Skeletal muscle satellite cell (primary cell): ENCODE measurements at regions not wholly inside any gene's neighbourhood (a gene's known extent, or its start where the extent isn't known, plus 50 kb on each side); places are given as distances from the start of the nearest gene placed in this dataset.
"Not testable (repeated sequence)": the region's sequence is repeated elsewhere in the genome, so short reads cannot be mapped to it uniquely, and the experiment has no call there.

Experiments
- H3K27me3 ChIP-seq: 2 replicates; pipeline ENCODE4 v1.7.0; 2013; ENCODE audit warnings: low read length; ENCODE audit not compliant: control insufficient read depth, insufficient read depth
- H3K36me3 ChIP-seq: 2 replicates; pipeline ENCODE4 v1.7.0; 2013; ENCODE audit warnings: mild to moderate bottlenecking, control low read depth, low read length; ENCODE audit not compliant: insufficient read depth
- H3K4me1 ChIP-seq: 2 replicates; pipeline ENCODE4 v1.7.0; 2013; ENCODE audit warnings: low read length; ENCODE audit not compliant: control insufficient read depth, insufficient read depth
- H3K4me2 ChIP-seq: 2 replicates; pipeline ENCODE4 v1.7.0; 2013; ENCODE audit warnings: mild to moderate bottlenecking, low read length
- H3K4me3 ChIP-seq: 2 replicates; pipeline ENCODE4 v1.7.0; 2013; ENCODE audit warnings: low read length
- H3K9ac ChIP-seq: 2 replicates; pipeline ENCODE4 v1.7.0; 2013; ENCODE audit warnings: mild to moderate bottlenecking, low read depth, low read length, moderate library complexity
- H3K9me3 ChIP-seq: replicated peaks from 2 replicates; pipeline ENCODE4 v1.7.0; 2013; ENCODE audit warnings: mild to moderate bottlenecking, control low read depth, low read length

- H3K9me3 ChIP-seq, H3K36me3 ChIP-seq, H3K4me2 ChIP-seq, H3K4me3 ChIP-seq, H3K27me3 ChIP-seq, H3K9ac ChIP-seq, H3K4me1 ChIP-seq: not testable (repeated sequence)
These were observed 107.2 kb downstream of the ARL4C start for GRCh38 chr2:234389661-234390060.

GRCh38 chr2:234388591-234388990 lies 108.3 kb downstream of the ARL4C start:
- Histone ChIP-seq H3K4me2 (no peak overlapping the region), H3K9ac (no peak overlapping the region), H3K36me3 (no peaks in the 10 kb centered on the region), H3K4me3 (no peak overlapping the region), H3K27me3 (peaks cover 3% of the 10 kb centered on the region), H3K9me3 (no peaks in the 10 kb centered on the region), H3K4me1 (no peaks in the 10 kb centered on the region)

- no peaks in the 10 kb centered on the region for H3K36me3 ChIP-seq
- H3K4me1 ChIP-seq, result no peaks in the 10 kb centered on the region
- no peak overlapping the region for H3K4me2 ChIP-seq
- H3K27me3 ChIP-seq, result peaks cover 3% of the 10 kb centered on the region
- no peak overlapping the region for H3K9ac ChIP-seq
- H3K4me3 ChIP-seq, result no peak overlapping the region
- no peaks in the 10 kb centered on the region for H3K9me3 ChIP-seq
These were observed 109.9 kb downstream of the ARL4C start for GRCh38 chr2:234386971-234387370.

- no peaks in the 10 kb centered on the region for H3K36me3 ChIP-seq
- H3K27me3 ChIP-seq, result peaks cover 3% of the 10 kb centered on the region
- no peak overlapping the region for H3K9ac ChIP-seq
These were observed 114.8 kb downstream of the ARL4C start for GRCh38 chr2:234382131-234382530.

GRCh38 chr2:234378958-234379357 lies 117.9 kb downstream of the ARL4C start:
- H3K36me3 ChIP-seq, H3K9me3 ChIP-seq, H3K4me2 ChIP-seq, H3K9ac ChIP-seq, H3K27me3 ChIP-seq, H3K4me3 ChIP-seq: not testable (repeated sequence)
- H3K4me1 ChIP-seq, result peaks cover 12% of the 10 kb centered on the region

More at GRCh38 chr2:234382131-234382530, 114.8 kb downstream of the ARL4C start:
- no peaks in the 10 kb centered on the region for H3K9me3 ChIP-seq
- no peak overlapping the region for H3K4me3 ChIP-seq
- peaks cover 12% of the 10 kb centered on the region for H3K4me1 ChIP-seq
- H3K4me2 ChIP-seq, result no peak overlapping the region

GRCh38 chr2:234378440-234378839 lies 118.4 kb downstream of the ARL4C start:
- no peaks in the 10 kb centered on the region for H3K9me3 ChIP-seq
- H3K36me3 ChIP-seq, result no peaks in the 10 kb centered on the region
- no peak overlapping the region for H3K4me3 ChIP-seq
- peak overlapping the region; percentile 36 for H3K9ac ChIP-seq
- H3K4me1 ChIP-seq, result peaks cover 12% of the 10 kb centered on the region
- H3K27me3 ChIP-seq, result peaks cover 6% of the 10 kb centered on the region
- H3K4me2 ChIP-seq, result peak overlapping the region; percentile 29

- no peaks in the 10 kb centered on the region for H3K9me3 ChIP-seq
- no peak overlapping the region for H3K4me3 ChIP-seq
- peaks cover 12% of the 10 kb centered on the region for H3K4me1 ChIP-seq
- H3K27me3 ChIP-seq, result peaks cover 6% of the 10 kb centered on the region
- H3K9ac ChIP-seq, result peak overlapping the region; percentile 44
- H3K36me3 ChIP-seq, result no peaks in the 10 kb centered on the region
- peak overlapping the region; percentile 29 for H3K4me2 ChIP-seq
These were observed 119.0 kb downstream of the ARL4C start for GRCh38 chr2:234377761-234378391.

- peaks cover 6% of the 10 kb centered on the region for H3K27me3 ChIP-seq
- H3K4me1 ChIP-seq, result peaks cover 12% of the 10 kb centered on the region
- H3K9ac ChIP-seq, result no peak overlapping the region
- H3K36me3 ChIP-seq, result no peaks in the 10 kb centered on the region
- H3K4me2 ChIP-seq, result no peak overlapping the region
- no peaks in the 10 kb centered on the region for H3K9me3 ChIP-seq
- H3K4me3 ChIP-seq, result no peak overlapping the region
These were observed 120.7 kb downstream of the ARL4C start for GRCh38 chr2:234376229-234376628.

- Histone ChIP-seq H3K36me3 (no peaks in the 10 kb centered on the region), H3K4me3 (no peak overlapping the region), H3K9ac (no peak overlapping the region), H3K4me1 (peaks cover 12% of the 10 kb centered on the region), H3K9me3 (no peaks in the 10 kb centered on the region), H3K27me3 (peaks cover 6% of the 10 kb centered on the region), H3K4me2 (no peak overlapping the region)
These were observed 121.6 kb downstream of the ARL4C start for GRCh38 chr2:234375176-234375880.

- Histone ChIP-seq H3K27me3 (peaks cover 6% of the 10 kb centered on the region), H3K9ac (no peak overlapping the region), H3K36me3 (no peaks in the 10 kb centered on the region), H3K9me3 (no peaks in the 10 kb centered on the region), H3K4me1 (peaks cover 12% of the 10 kb centered on the region), H3K4me3 (no peak overlapping the region), H3K4me2 (no peak overlapping the region)
These were observed 122.1 kb downstream of the ARL4C start for GRCh38 chr2:234374736-234375135.

GRCh38 chr2:234374150-234374508 lies 122.8 kb downstream of the ARL4C start:
- Histone ChIP-seq H3K36me3 (no peaks in the 10 kb centered on the region), H3K4me2 (no peak overlapping the region), H3K4me1 (peaks cover 12% of the 10 kb centered on the region)

More at GRCh38 chr2:234374150-234374508, 122.8 kb downstream of the ARL4C start:
- no peak overlapping the region for H3K9ac ChIP-seq
- H3K27me3 ChIP-seq, result peaks cover 6% of the 10 kb centered on the region
- H3K9me3 ChIP-seq, result no peaks in the 10 kb centered on the region
- no peak overlapping the region for H3K4me3 ChIP-seq
